Ovary (tissue), 1 donor: ENCODE measurements at regions not wholly inside any gene's neighbourhood (a gene's known extent, or its start where the extent isn't known, plus 50 kb on each side); places are given as distances from the start of the nearest gene placed in this dataset.

ENCODE experiments used
- EP300 ChIP-seq: sonication (generic); formaldehyde crosslinking; IDR thresholded peaks from one replicate; pipeline ENCODE4 v1.6.1; 2017; ENCODE audit warnings: antibody characterized with exemption
- POLR2A ChIP-seq: fragments of 450-650 bp; IDR thresholded peaks from one replicate; pipeline ENCODE4 v1.6.1; 2017; ENCODE audit warnings: antibody characterized with exemption, mild to moderate bottlenecking, moderate library complexity

GRCh38 chr6:169972736-169973135 is 221.3 kb downstream of the ERMARD start:
- TF ChIP-seq EP300 (no peak), POLR2A (no peak)
